NCI-H82 treated with DMSO at 0.1 percent for 48 hours (cell line): ENCODE measurements at regions not wholly inside any gene's neighbourhood (a gene's known extent, or its start where the extent isn't known, plus 50 kb on each side); places are given as distances from the start of the nearest gene placed in this dataset.

ENCODE experiments used
- DNase-seq: peaks from one replicate; lab custom pipeline; 2025; ENCODE audit not compliant: unreplicated experiment; lab: John Stamatoyannopoulos, UW

DNA sequence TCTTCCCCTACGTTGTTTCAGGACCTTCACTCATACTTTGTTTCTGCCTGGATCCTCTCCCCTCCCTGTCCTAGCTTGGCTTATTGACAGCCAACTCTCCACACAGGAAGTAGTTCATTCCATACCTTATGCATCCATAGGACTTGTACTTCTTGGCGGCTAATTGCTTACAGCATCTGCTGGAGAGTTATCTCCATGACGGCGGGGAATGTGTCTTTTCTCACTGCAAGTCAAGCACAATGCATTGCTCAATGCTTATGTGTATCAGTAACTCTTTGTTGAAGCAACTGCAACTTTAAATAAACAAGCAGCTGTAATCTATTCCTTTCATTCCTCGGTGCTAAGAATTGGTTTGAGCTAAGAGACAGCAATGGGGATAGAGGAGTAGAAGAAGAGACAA lies 551.3 kb upstream of the EPHA7 start:
- no peak for DNase-seq

DNA sequence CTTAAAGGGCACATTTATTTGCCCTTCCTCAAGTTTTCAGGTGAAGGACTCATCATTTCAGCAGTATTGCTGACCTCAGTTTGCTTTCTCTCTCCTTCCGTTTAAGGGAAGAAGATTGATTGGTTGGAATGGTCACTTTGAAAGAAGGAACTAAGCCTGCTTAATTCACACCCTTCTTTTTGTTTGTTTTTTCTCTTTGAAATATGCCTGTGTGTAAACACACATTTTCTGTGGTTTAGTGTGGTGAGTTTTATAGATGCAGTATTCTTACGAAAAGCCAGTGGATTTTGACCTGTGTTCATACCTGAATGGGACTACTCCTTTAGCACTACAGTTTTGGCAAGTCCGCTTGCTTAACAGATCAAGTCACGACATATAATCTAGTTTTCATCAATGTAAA lies 548.8 kb upstream of the EPHA7 start:
- DNase-seq = no peak

DNA sequence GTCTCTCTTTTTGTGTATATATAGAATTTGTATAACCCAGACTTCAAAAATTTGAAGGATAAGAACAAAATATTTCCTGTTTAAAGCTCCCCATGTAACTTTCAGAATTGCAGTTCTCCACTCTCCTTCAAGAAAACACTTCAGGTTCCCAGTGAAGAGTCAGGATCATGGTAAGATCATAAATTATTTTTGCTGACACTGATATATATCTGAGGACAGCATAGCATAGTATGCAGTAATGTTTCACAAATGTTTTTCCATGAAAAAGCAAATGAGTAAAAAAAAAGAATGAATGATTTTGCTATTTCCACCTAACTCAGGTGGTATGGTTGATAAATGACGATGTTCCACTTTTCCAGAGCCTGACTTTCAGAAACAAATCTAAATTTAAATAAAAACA lies 545.6 kb upstream of the EPHA7 start:
- DNase-seq = no peak

DNA sequence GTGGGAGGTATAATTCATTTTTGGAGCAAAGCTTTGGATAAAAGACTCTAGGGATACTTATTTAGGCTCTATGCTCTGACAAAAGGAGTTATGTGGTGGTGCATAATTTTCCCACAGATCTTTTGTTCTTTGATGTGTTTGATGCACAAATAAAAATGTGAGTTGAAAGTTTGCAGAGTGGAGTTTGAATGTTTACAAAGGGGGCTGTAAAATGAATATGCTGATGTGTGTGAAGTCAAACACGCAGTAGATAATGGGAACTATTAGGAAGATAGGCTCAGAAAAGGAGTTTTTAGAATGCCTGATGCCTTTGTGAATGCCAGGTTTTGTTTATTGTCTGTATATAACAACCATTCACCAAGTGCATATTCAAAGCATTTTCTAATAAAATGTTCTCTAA lies 545.0 kb upstream of the EPHA7 start:
- DNase-seq = no peak

DNA sequence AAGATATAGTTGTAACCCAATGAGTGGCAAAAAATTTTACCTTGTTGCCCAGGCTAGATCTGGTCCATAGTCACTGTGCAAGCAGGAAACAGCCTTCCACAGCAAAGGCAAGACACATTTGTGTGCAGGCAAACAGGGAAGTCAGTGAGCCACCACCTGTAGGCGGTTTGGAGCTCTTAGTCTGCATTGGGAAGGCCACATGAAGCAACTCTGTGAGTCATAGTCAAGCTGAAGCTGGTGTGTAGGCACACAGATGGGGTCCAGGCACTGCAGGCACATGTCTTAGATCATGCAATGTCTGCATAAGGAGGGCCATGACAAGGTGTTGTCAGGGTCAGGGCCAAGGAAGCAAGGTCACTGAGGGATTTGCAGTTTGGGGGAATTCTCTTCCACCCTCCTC lies 543.2 kb upstream of the EPHA7 start:
- DNase-seq = no peak

DNA sequence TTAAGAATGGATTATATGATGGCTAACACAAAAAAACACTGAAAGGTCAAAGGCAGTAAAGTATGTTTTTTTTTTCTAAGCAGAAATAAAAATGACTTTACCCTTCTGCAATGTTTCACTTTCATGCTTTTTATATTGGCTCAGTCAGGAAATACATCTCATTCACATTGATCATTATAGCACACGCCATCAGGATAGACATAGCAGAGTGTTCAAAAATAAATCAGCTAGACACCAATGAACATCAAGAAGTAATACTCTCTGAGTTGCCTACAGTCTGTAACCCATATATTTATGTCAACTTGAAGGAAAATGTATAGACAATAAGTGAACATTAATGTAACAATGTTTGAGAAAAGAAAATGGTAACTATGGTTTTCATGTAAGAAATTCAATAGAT lies 535.2 kb upstream of the EPHA7 start:
- DNase-seq = no peak

DNA sequence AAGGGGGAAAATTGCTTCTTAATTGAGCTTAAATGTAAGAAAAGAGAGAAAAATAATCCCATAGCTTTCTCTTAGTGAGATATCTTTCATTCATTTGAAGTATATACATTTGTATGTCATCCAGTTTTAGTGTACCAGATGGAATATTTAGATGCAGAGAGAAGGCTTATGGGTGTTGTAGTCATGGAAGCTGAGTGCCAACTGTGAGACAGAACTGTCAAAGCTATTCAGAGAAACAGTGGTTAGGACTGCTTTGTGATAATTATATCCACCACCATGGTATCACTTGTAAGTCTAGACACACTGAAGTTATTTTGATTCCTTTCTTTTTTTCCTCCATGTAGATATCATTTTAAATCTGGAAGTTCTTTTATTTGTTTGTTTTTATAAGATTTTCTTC lies 524.3 kb upstream of the EPHA7 start:
- no peak for DNase-seq

DNA sequence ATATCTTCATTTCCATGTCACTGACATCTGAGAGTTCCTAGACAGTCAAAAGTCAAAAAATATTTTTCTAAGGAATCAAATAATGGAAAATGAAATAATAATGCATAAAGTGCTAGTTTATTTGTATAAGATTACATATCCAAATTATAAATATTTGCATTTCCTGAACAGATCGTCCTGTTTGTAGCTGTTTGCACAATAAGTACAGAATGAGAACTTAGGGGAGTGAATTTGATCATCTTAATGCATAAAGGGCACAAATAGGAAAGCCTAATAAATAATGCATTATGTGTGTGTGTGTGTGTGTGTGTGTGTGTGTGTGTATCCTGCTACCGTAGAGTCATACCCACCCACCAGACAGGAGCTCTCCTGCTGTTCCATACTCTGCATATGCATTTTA lies 521.0 kb upstream of the EPHA7 start:
- no peak for DNase-seq

DNA sequence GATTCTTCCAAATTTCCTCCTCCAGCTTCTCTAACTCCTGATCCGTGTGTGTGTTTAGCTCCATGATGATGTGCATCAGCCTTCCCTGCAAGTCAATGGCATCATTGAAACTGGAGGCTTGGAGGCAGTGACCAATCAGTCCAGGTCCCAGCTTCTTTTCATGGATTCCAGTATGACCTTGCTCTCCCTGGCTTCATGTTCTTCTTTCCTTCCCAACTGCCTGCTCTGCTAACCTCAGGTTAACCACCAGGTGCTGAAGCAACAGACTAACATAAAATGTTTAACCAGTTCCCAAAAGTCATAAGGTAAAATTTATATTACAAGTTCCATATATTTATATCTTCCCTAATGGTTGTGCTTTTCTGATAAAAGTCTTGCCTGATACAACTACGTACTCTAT lies 512.8 kb upstream of the EPHA7 start:
- no peak for DNase-seq

DNA sequence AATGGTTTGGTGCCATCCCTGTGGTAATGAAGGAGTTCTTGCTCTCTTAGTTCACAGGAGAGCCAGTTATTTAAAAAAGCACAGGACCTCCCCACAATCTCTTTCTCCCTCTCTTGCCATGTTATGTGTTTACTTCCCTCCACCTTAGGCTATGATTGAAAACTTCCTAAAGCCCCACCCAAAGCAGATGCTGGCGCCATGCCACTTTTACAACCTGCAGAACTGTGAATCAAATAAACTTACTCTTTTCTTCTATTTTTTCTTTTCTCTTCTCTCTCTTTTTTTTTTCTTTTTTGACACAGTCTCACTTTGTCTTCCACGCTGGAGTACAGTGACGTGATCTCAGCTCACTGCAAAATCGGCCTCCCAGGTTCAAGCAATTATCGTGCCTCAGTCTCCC lies 508.4 kb upstream of the EPHA7 start:
- DNase-seq = no peak

DNA sequence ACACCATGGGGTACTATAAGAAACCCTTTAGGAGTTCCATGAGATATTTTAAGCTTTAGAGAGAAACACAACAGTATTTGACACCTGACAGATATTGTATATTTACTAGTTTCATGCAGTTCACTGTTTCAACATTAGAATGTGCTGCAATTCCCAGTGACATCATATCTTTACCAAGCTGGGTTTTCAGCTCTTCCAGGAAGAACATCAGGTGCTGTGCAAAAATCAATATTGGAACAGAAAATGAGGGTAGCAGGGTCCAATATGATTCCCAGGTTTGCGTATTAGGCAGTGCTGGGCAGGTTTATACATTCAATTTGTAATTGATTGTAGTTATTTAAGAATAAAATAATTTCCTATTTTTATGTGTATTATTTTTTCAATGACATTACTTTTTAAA lies 500.0 kb upstream of the EPHA7 start:
- no peak for DNase-seq

DNA sequence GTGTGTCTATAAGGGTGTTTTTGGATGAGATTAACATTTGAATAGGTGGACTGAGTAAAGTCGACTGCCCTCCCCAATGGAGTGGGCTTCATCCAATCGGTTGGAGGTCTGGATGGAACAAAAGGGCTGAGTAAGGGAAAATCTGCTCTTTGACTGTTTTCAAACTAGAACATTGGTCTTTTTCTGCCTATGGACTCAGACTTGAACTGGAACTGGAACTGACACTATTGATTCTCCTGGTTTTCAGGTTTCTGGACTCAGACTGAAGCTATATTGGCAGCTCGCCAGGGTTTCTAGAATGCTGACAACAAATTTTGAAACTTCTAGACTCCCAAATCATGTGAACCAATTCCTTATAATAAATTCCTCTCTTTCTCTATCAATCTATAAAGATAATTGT lies 498.9 kb upstream of the EPHA7 start:
- no peak for DNase-seq

DNA sequence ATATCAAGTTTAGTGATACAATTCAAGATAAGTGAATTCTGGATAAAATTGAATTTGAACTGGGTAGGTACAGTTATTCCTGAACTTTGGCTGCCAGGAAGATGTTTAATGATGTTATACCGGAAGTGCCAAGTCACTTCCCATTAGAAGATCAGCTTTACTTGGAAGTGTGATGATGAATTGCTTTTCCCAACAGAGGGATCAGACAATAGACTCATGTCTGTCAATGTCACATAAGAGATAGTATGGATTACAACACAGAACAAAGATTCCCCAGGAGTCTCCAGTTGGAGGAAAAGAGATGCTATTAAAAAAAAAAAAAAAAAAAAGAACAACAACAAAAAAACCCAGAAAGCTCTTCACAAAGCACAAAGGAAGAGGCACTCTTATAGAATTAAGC lies 497.9 kb upstream of the EPHA7 start:
- DNase-seq = no peak

DNA sequence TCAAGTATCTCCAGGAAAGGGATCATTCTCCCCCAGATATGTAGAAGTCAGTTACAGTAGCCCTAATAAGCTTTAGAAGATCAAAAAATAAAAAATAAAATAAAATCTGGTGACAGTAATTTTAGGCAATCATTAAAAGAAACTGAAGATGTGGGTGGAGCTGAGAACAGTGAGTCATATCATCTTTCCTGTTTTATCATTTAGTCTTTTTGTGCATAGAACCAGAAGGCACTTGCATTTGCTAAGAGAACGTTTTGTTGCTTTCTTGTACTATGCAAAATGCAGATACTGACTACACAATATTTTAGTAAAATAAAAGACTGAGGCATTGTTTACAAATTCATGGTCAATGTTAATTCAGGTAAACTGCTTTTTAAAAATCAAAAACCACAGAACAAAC lies 497.4 kb upstream of the EPHA7 start:
- DNase-seq = no peak

DNA sequence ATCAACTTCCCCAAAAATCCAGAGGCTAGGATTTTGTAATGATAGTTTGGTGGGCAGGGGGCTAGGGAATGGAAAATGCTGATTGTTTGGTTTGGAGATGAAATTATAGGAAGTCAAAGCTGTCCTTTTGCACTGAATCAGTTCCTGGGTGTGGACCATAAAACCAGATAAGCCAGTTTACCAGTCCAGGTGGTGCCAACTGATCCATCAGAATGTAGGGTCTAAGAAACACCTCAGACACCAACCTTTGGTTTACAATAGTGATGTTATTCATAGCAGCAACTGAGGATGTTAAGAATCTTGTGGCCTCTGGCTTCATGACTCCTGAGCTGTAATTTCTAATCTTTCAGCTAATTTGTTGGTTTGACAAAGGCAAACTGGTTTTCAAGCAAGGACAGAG lies 496.6 kb upstream of the EPHA7 start:
- no peak for DNase-seq

DNA sequence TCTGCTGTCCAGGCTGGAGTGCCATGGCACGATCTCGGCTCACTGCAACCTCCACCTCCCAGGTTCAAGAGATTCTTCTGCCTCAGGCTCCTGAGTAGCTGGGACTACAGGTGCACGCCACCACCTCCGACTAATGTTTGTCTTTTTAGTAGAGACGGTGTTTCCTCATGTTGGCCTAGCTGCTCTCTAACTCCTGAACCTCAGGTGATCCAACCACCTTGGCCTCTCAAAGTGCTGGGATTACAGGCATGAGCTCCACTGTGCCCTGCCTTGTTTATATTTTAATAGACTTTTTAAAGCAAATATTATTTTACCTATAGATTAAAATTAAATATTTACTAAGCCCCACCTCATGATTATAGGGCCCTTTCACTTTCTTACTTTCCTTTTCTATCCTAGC lies 483.2 kb upstream of the EPHA7 start:
- no peak for DNase-seq

DNA sequence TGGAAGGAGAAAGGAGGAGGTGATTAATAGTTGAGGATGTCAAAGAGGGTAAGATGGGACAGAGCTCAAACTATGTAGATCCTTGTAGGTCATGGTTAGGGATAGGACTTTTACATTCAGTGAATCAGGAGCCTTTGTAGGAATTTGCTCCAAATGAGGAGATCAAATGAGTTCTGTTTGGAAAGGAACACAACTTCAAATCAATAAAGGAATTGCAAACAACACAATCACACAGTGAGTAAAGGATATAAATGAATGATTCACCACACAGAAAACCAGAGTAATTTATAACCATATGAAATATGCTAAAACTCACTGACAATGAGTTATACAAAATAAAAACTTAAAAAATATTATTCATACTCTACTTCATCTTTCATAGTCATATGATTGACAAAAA lies 480.8 kb upstream of the EPHA7 start:
- no peak for DNase-seq

DNA sequence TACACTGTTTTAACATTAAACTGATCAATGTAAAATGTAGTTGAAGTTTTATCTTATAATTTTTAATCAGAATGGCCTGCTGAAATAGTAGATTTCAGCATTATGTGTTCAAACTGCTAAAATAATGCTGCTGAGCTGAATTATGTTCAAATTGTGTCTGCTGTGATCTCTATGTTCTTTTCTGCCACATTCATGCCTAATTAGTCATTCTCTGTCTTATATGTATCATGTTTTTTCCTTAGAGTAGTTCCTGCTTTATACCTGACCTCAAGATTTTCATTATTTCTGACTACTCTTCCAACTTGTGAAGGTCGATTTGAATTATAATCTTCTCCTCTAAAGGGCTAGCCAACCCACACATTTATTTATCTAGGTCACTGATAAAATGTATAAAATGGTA lies 476.7 kb upstream of the EPHA7 start:
- DNase-seq = no peak

DNA sequence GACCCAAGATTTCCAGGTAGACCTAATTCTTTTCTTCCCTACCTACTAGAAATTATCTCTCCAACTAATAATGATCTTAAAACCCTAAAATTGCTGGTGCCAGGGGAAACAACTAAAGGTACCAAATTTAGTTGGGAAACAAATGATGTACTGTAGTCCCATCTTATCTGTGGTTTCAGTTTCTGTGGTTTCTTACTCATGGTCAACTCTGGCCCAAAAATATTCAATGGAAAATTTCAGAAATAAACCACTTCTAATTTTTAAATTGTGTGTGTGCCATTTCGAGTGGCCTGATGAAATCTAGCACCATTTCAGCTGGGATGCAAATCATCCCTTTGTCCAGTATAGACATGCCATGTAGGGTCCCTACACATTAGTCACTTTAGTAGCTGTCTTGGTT lies 475.2 kb upstream of the EPHA7 start:
- no peak for DNase-seq

DNA sequence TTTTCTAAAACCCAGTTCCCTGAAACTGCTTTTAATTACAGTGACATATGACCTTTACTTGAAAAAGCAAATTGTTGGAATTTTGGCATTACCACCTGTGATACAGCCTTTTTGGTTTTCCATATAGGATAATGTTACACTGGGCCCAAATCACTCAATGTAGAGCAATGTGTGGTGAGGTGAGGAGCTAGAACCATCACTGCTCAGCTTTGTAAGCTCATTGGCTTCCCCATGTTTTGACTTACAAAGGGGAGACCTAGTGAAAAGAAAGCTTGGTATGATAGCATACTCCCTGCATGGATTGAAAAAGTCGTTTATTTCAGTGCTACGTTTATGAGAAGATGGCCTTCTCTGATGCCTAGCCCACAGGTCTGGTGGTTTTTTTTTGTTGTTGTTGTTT lies 470.4 kb upstream of the EPHA7 start:
- no peak for DNase-seq

DNA sequence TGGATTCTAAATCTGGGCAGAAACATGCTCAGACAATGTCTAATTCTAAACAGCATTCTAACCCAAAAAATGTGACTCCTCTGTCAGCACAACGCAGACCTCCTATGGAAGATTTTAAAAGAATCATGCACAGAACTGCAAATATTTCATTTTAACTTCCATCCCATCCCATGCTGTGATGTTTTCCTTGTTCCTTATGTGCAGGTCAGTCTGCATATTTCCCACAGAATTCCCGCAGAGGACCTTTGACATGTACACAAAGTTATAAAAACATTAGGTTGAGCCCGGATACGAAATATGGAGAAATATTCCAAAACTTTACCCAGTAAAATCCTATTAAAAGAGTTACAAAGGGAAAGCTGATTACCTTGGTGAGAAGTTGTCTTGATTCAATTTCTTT lies 467.1 kb upstream of the EPHA7 start:
- no peak for DNase-seq

DNA sequence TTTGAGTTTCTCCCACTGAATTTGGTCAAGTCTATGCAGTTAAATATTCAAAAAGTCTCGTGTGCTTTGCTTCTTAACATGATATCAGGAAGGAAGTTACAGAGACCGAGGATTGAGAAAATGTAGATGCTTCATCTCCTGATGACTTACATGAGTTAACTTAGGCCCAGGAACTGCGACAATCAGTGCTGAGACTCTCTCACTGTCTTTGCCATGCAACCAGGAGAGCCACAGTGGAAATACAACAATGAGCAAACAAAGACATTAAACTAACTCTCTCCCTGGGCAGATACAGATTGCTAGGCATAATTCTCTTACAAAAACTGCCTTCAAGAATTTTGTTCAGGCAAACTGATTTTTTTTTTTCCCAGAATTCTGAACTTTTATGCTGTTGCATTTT lies 440.6 kb upstream of the EPHA7 start:
- DNase-seq = no peak

DNA sequence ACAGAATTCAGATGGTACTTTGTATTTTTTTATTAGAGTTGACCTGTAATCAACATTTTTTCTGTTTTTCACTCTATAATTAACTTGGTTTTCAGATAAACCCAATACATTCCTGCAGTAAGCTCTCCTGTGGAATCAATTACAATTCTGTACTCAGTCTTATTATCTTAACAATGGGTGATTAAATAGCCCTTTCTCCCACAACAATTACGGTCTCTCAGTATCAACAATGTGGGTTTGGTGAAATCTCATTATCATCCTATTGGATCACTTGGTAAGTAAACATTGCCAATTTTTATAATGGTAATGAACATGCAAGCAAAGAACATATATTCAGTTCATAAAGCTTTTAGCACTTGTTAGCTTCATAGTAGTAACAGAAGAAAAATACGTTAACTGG lies 438.9 kb upstream of the EPHA7 start:
- no peak for DNase-seq

DNA sequence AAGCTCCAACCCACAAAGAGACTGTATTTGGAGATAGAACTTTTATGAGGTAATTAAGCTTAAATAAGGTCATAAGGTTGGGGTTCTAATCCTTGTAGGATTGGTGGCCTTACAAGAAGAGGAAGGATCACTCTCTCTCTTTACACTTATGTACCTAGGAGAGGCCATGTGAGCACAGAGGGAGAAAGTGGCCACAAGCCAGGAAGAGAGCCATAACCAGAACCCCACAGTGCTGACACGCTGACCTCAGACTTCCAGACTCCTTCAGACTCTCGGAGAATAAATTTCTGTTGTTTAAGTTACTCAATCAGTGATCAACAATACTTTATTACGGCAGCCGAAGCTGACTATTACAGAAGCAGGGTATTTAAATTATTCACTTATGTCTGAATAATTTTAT lies 430.5 kb upstream of the EPHA7 start:
- DNase-seq = no peak
